DND-41 (cell line): ENCODE measurements at regions not wholly inside any gene's neighbourhood (a gene's known extent, or its start where the extent isn't known, plus 50 kb on each side); places are given as distances from the start of the nearest gene placed in this dataset.

Experiments used
- ATAC-seq: fragments of 200-7000 bp; cut with Tn5 transposase; 3 replicates; pipeline ENCODE4 v1.9.1; 2021; ENCODE audit warnings: low read depth; ENCODE audit not compliant: insufficient read depth
- DNase-seq: peaks from one replicate; pipeline ENCODE4 v3.0.0-alpha.2; 2020
- H2AFZ ChIP-seq: 2 replicates; pipeline ENCODE4 v1.6.0; 2012; ENCODE audit warnings: low read depth, low read length
- H3K27ac ChIP-seq: 2 replicates; pipeline ENCODE4 v1.5.1; 2012; ENCODE audit warnings: low read length, inconsistent platforms
- H3K27me3 ChIP-seq: fragments of 200-600 bp; sonication (generic); 2 replicates; pipeline ENCODE4 v1.6.0; 2012; ENCODE audit warnings: low read length, mild to moderate bottlenecking, inconsistent platforms; ENCODE audit not compliant: insufficient read depth, poor library complexity
- H3K36me3 ChIP-seq: 2 replicates; pipeline ENCODE4 v1.5.1; 2012; ENCODE audit warnings: low read length, inconsistent platforms; ENCODE audit not compliant: insufficient read depth
- H3K4me1 ChIP-seq: 2 replicates; pipeline ENCODE4 v1.5.1; 2012; ENCODE audit warnings: mild to moderate bottlenecking, low read length; ENCODE audit not compliant: insufficient read depth
- H3K4me2 ChIP-seq: 2 replicates; pipeline ENCODE4 v1.6.0; 2012; ENCODE audit warnings: mild to moderate bottlenecking, moderate library complexity, low read length, inconsistent platforms; ENCODE audit not compliant: insufficient read depth
- H3K4me3 ChIP-seq, 2 experiments: fragments of 200-600 bp in 1 of 2; shearing (Covaris generic) in 1 of 2; 2 replicates each; pipeline ENCODE4 v1.5.1; 2012 to 2016; ENCODE audit warnings: inconsistent platforms in 2 of 2, low read length in 2 of 2, mild to moderate bottlenecking in 2 of 2, low read depth in 1 of 2, moderate library complexity in 1 of 2
- H3K79me2 ChIP-seq: 2 replicates; pipeline ENCODE4 v1.6.0; 2012; ENCODE audit warnings: low read length, inconsistent platforms; ENCODE audit not compliant: insufficient read depth
- H3K9ac ChIP-seq: 2 replicates; pipeline ENCODE4 v1.6.0; 2012; ENCODE audit warnings: low read depth, mild to moderate bottlenecking, inconsistent platforms, low read length, moderate library complexity
- H3K9me3 ChIP-seq: 2 replicates; pipeline ENCODE4 v1.5.1; 2012; ENCODE audit warnings: low read length, moderate library complexity, mild to moderate bottlenecking, inconsistent platforms; ENCODE audit not compliant: insufficient read depth, severe bottlenecking
- H4K20me1 ChIP-seq: 2 replicates; pipeline ENCODE4 v1.6.0; 2012; ENCODE audit warnings: low read length; ENCODE audit not compliant: insufficient read depth
- CTCF ChIP-seq: IDR thresholded peaks from 2 replicates; pipeline ENCODE4 v1.5.1; 2012; ENCODE audit warnings: borderline replicate concordance, low read length, moderate library complexity, mild to moderate bottlenecking; ENCODE audit not compliant: poor library complexity, severe bottlenecking; ENCODE audit errors: extremely low read depth
- EZH2 ChIP-seq: IDR thresholded peaks from 3 replicates; pipeline ENCODE4 v1.6.1; 2012; ENCODE audit warnings: borderline replicate concordance, low read depth, mild to moderate bottlenecking, moderate library complexity, low read length, inconsistent platforms; ENCODE audit not compliant: severe bottlenecking

- H3K4me2 ChIP-seq, result no peak overlapping the region
- no peaks in the 10 kb centered on the region for H3K36me3 ChIP-seq
- ATAC-seq (no peak), DNase-seq (no peak)
- no peak overlapping the region for H2AFZ ChIP-seq
- H3K4me1 ChIP-seq, result no peaks in the 10 kb centered on the region
- no peak overlapping the region for H3K9ac ChIP-seq
- no peaks in the 10 kb centered on the region for H3K9me3 ChIP-seq
- no peaks in the 10 kb centered on the region for H4K20me1 ChIP-seq
- H3K4me3 ChIP-seq, result no peak overlapping the region
- no peak overlapping the region for H3K27ac ChIP-seq
- no peaks in the 10 kb centered on the region for H3K27me3 ChIP-seq
- TF ChIP-seq EZH2 (no peak), CTCF (no peak)
- H3K79me2 ChIP-seq, result no peaks in the 10 kb centered on the region
Observed at GRCh38 chr5:105922574-105922973, 1748.2 kb downstream of the EFNA5 start.

GRCh38 chr5:105922080-105922479, 1748.7 kb downstream of the EFNA5 start:
- no peaks in the 10 kb centered on the region for H3K4me1 ChIP-seq
- H2AFZ ChIP-seq, result no peak overlapping the region
- H3K4me2 ChIP-seq, result no peak overlapping the region
- H3K9me3 ChIP-seq, result no peaks in the 10 kb centered on the region
- DNase-seq (no peak), ATAC-seq (no peak)
- no peaks in the 10 kb centered on the region for H4K20me1 ChIP-seq
- TF ChIP-seq CTCF (no peak), EZH2 (no peak)
- H3K27me3 ChIP-seq, result no peaks in the 10 kb centered on the region
- no peak overlapping the region for H3K4me3 ChIP-seq
- H3K27ac ChIP-seq, result no peak overlapping the region
- H3K9ac ChIP-seq, result no peak overlapping the region
- H3K36me3 ChIP-seq, result no peaks in the 10 kb centered on the region
- no peaks in the 10 kb centered on the region for H3K79me2 ChIP-seq

GRCh38 chr5:105917189-105917588, 1753.5 kb downstream of the EFNA5 start:
- no peaks in the 10 kb centered on the region for H3K4me1 ChIP-seq
- H3K27ac ChIP-seq, result no peak overlapping the region
- no peak for TF ChIP-seq EZH2
- no peak for TF ChIP-seq CTCF
- no peaks in the 10 kb centered on the region for H3K79me2 ChIP-seq
- H4K20me1 ChIP-seq, result no peaks in the 10 kb centered on the region
- H2AFZ ChIP-seq, result no peak overlapping the region
- no peak overlapping the region for H3K4me2 ChIP-seq
- H3K9ac ChIP-seq, result no peak overlapping the region
- ATAC-seq, result no peak
- no peak for DNase-seq
- H3K9me3 ChIP-seq, result no peaks in the 10 kb centered on the region
- no peak overlapping the region for H3K4me3 ChIP-seq
- H3K36me3 ChIP-seq, result no peaks in the 10 kb centered on the region
- H3K27me3 ChIP-seq, result no peaks in the 10 kb centered on the region

GRCh38 chr5:105907016-105907415, 1763.7 kb downstream of the EFNA5 start:
- H3K9ac ChIP-seq, result no peak overlapping the region
- no peak overlapping the region for H3K4me2 ChIP-seq
- TF ChIP-seq CTCF (no peak), EZH2 (no peak)
- DNase-seq (no peak), ATAC-seq (no peak)
- no peaks in the 10 kb centered on the region for H3K27me3 ChIP-seq
- H3K9me3 ChIP-seq, result no peaks in the 10 kb centered on the region
- no peaks in the 10 kb centered on the region for H3K36me3 ChIP-seq
- H3K4me3 ChIP-seq, result no peak overlapping the region
- H3K27ac ChIP-seq, result no peak overlapping the region
- H4K20me1 ChIP-seq, result no peaks in the 10 kb centered on the region
- H3K4me1 ChIP-seq, result no peaks in the 10 kb centered on the region
- H3K79me2 ChIP-seq, result no peaks in the 10 kb centered on the region
- no peak overlapping the region for H2AFZ ChIP-seq
